ENCODE measurements at regions not wholly inside any gene's neighbourhood (a gene's known extent, or its start where the extent isn't known, plus 50 kb on each side); places are given as distances from the start of the nearest gene placed in this dataset.

DNA sequence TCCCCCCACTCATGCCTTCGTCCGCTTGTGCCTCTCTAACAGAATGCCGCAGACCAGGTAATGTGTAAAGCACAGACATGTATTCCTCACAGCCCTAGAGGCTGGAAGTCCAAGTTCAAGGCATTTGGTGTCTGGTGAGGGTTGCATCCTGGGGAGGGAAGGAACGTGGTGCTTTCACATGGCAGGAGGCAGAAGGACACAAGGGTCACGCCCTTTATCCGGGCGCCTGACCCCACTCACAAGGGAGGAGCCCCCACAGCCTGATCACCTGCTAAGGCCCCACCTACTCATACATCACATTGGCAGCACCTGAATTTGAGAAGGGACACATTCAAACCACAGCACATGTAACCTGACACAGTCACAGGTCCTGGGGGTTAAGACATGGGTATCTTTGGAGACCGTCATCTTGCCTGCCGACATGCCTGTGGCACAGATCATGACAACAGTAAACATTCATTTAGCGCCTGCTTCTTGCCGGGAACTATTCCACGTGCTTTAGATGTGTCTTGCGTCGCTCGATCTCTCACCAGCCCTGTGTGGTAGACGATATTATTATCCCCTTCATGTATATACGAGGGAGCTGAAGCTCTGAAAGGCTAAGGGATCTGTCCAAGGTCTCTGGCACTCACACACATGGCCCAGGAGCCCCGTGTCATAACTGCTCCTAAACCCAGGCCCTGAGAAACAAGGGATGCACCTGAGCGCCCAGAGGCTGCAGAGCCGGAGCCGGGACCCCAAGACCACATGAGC lies 235.6 kb downstream of the NPHP4 start:
- TF ChIP-seq, protein P1, sequence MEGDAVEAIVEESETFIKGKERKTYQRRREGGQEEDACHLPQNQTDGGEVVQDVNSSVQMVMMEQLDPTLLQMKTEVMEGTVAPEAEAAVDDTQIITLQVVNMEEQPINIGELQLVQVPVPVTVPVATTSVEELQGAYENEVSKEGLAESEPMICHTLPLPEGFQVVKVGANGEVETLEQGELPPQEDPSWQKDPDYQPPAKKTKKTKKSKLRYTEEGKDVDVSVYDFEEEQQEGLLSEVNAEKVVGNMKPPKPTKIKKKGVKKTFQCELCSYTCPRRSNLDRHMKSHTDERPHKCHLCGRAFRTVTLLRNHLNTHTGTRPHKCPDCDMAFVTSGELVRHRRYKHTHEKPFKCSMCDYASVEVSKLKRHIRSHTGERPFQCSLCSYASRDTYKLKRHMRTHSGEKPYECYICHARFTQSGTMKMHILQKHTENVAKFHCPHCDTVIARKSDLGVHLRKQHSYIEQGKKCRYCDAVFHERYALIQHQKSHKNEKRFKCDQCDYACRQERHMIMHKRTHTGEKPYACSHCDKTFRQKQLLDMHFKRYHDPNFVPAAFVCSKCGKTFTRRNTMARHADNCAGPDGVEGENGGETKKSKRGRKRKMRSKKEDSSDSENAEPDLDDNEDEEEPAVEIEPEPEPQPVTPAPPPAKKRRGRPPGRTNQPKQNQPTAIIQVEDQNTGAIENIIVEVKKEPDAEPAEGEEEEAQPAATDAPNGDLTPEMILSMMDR (IDR thresholded peaks at IDR 0.05): no peak
- no peak for TF ChIP-seq POLR2A (IDR thresholded peaks at IDR 0.05)

All from right lobe of liver (tissue), 4 donors.